HCT116 (cell line): ENCODE measurements at regions not wholly inside any gene's neighbourhood (a gene's known extent, or its start where the extent isn't known, plus 50 kb on each side); places are given as distances from the start of the nearest gene placed in this dataset.

Experiments
- ATAC-seq: fragments of 200-7000 bp; cut with Tn5 transposase; 2 replicates; pipeline ENCODE4 v1.9.1; 2020; ENCODE audit warnings: mild to moderate bottlenecking, moderate library complexity
- BruUV-seq: library from RNA; stranded (reverse); fragments of 400-500 nt; replicated peaks from 2 replicates; lab custom pipeline; 2021; lab: Mats Ljungman, UMichigan
- CTCF ChIA-PET: fragments of 300-600 bp; sonication (Branson Sonifier 250); formaldehyde crosslinking; loops from one replicate; lab custom pipeline; 2021; ENCODE audit warnings: antibody characterized with exemption; lab: Charles Lee
- POLR2A ChIA-PET: fragments of 300-600, 350-600 bp; sonication (Branson Sonifier 250); formaldehyde crosslinking; loops from one replicate; lab custom pipeline; 2021; ENCODE audit warnings: antibody characterized with exemption; lab: Charles Lee
- RAD21 ChIA-PET, 2 experiments: fragments of 300-600 bp; sonication (Branson Sonifier 250); formaldehyde crosslinking; loops; one replicate each; lab custom pipeline; 2023; ENCODE audit warnings: low total read pairs in 2 of 2; ENCODE audit not compliant: uncharacterized antibody in 2 of 2, unreplicated experiment in 2 of 2, low non-redundant PET in 1 of 2; lab: Charles Lee
- DNase-seq: peaks from one replicate; pipeline ENCODE4 v3.0.0-alpha.2; 2010; ENCODE audit warnings: low read depth, low spot score
- H2AFZ ChIP-seq: fragments of 200-600 bp; shearing (Covaris generic), sonication (generic); 2 replicates; pipeline ENCODE4 v1.6.1; 2017; ENCODE audit warnings: low read depth, mixed run types, mixed read lengths, antibody characterized with exemption, low read length; ENCODE audit not compliant: poor library complexity, severe bottlenecking
- H3K27ac ChIP-seq: 2 replicates; pipeline ENCODE4 v1.5.1; 2012; ENCODE audit warnings: low read depth, low read length
- H3K27me3 ChIP-seq: fragments of 200-600 bp; sonication (generic); 2 replicates; pipeline ENCODE4 v1.6.1; 2016; ENCODE audit warnings: mixed run types, low read length, mixed read lengths; ENCODE audit not compliant: insufficient read depth
- H3K36me3 ChIP-seq, 2 experiments: fragments of 200-500 bp in 1 of 2; fragments of 200-600 bp in 1 of 2; sonication (Bioruptor generic) in 1 of 2; sonication (generic) in 1 of 2; 2 replicates each; pipeline versions ENCODE4 v1.5.1 to v1.6.1; 2014 to 2016; ENCODE audit warnings: low read length in 2 of 2, inconsistent platforms in 1 of 2, mixed read lengths in 1 of 2, mixed run types in 1 of 2; ENCODE audit not compliant: insufficient read depth in 2 of 2, control insufficient read depth in 1 of 2
- H3K4me1 ChIP-seq, 2 experiments: fragments of 200-600 bp in 1 of 2; sonication (generic) in 1 of 2; 2 replicates each; pipeline versions ENCODE4 v1.5.1 to v1.6.1; 2012 to 2017; ENCODE audit warnings: low read length in 2 of 2, inconsistent platforms in 1 of 2, mild to moderate bottlenecking in 1 of 2, mixed read lengths in 1 of 2, mixed run types in 1 of 2, moderate library complexity in 1 of 2; ENCODE audit not compliant: insufficient read depth in 2 of 2, control insufficient read depth in 1 of 2
- H3K4me2 ChIP-seq: fragments of 200-600 bp; sonication (generic); 2 replicates; pipeline ENCODE4 v1.6.1; 2017; ENCODE audit warnings: mixed run types, low read length, mixed read lengths
- H3K4me3 ChIP-seq, 2 experiments: fragments of 200-600 bp in 1 of 2; sonication (generic) in 1 of 2; replicated peaks in 1 of 2; 2 replicates each; pipeline ENCODE4 v1.5.1; 2011 to 2016; ENCODE audit warnings: low read length in 2 of 2, control low read depth in 1 of 2, low read depth in 1 of 2, mild to moderate bottlenecking in 1 of 2, mixed read lengths in 1 of 2, mixed run types in 1 of 2
- H3K79me2 ChIP-seq: fragments of 200-600 bp; sonication (generic); 2 replicates; pipeline ENCODE4 v1.6.1; 2017; ENCODE audit warnings: mild to moderate bottlenecking, mixed run types, low read length, moderate library complexity, mixed read lengths; ENCODE audit not compliant: insufficient read depth
- H3K9ac ChIP-seq: fragments of 200-600 bp; sonication (generic); 2 replicates; pipeline ENCODE4 v1.6.1; 2016; ENCODE audit warnings: low read length, mixed read lengths
- H3K9me2 ChIP-seq: fragments of 200-600 bp; sonication (generic), shearing (Covaris generic); 2 replicates; pipeline ENCODE4 v1.6.1; 2017; ENCODE audit warnings: mixed run types, mild to moderate bottlenecking, moderate library complexity; ENCODE audit not compliant: insufficient read depth
- H3K9me3 ChIP-seq, 2 experiments: fragments of 200-500 bp in 1 of 2; fragments of 200-600 bp in 1 of 2; sonication (Bioruptor generic) in 1 of 2; sonication (generic) in 1 of 2; 2 replicates each; pipeline ENCODE4 v1.6.1; 2014 to 2017; ENCODE audit warnings: low read length in 2 of 2, mixed read lengths in 2 of 2, inconsistent platforms in 1 of 2, low read depth in 1 of 2, mild to moderate bottlenecking in 1 of 2, mixed run types in 1 of 2, moderate library complexity in 1 of 2; ENCODE audit not compliant: control insufficient read depth in 1 of 2, insufficient read depth in 1 of 2
- H4K20me1 ChIP-seq: fragments of 200-600 bp; sonication (generic), shearing (Covaris generic); 2 replicates; pipeline ENCODE4 v1.6.1; 2017; ENCODE audit warnings: mixed run types, mild to moderate bottlenecking, moderate library complexity; ENCODE audit not compliant: insufficient read depth
- EGR1 ChIP-seq: IDR thresholded peaks from 2 replicates; pipeline ENCODE4 v1.6.1; 2012; ENCODE audit warnings: low read depth
- EZH2phosphoT487 ChIP-seq: fragments of 200-600 bp; IDR thresholded peaks from 2 replicates; pipeline ENCODE4 v1.6.1; 2018; ENCODE audit warnings: antibody characterized with exemption, borderline replicate concordance
- FOSL1 ChIP-seq: IDR thresholded peaks from 2 replicates; pipeline ENCODE4 v1.6.1; 2012; ENCODE audit warnings: low read depth
- MAX ChIP-seq: IDR thresholded peaks from 2 replicates; pipeline ENCODE4 v1.6.1; 2012
- POLR2A ChIP-seq: IDR thresholded peaks from 2 replicates; pipeline ENCODE4 v1.7.0; 2011; ENCODE audit warnings: borderline replicate concordance; ENCODE audit not compliant: insufficient read depth, insufficient read length; ENCODE audit errors: extremely low read depth
- RAD21 ChIP-seq: IDR thresholded peaks from 2 replicates; pipeline ENCODE4 v1.6.1; 2012; ENCODE audit warnings: low read depth, mild to moderate bottlenecking
- SIN3A ChIP-seq: IDR thresholded peaks from 2 replicates; pipeline ENCODE4 v1.6.1; 2012; ENCODE audit warnings: low read depth
- SP1 ChIP-seq: IDR thresholded peaks from 2 replicates; pipeline ENCODE4 v1.6.1; 2012; ENCODE audit warnings: low read depth
- SRF ChIP-seq: IDR thresholded peaks from 2 replicates; pipeline ENCODE4 v1.6.1; 2012; ENCODE audit warnings: low read depth
- TCF7L2 ChIP-seq: IDR thresholded peaks from 2 replicates; pipeline ENCODE4 v1.7.0; 2011; ENCODE audit warnings: borderline replicate concordance, inconsistent platforms; ENCODE audit not compliant: insufficient read depth, insufficient read length; ENCODE audit errors: extremely low read depth
- YY1 ChIP-seq: IDR thresholded peaks from 2 replicates; pipeline ENCODE4 v1.6.1; 2011; ENCODE audit warnings: low read length, low read depth, moderate library complexity, mild to moderate bottlenecking; ENCODE audit not compliant: insufficient replicate concordance; ENCODE audit errors: extremely low read depth
- ZFX ChIP-seq: fragments of 450-650 bp; IDR thresholded peaks from 2 replicates; pipeline ENCODE4 v1.6.1; 2017
- ZNF274 ChIP-seq: fragments of 200-500 bp; sonication (Bioruptor generic); IDR thresholded peaks from 2 replicates; pipeline ENCODE4 v1.6.1; 2014; ENCODE audit warnings: mild to moderate bottlenecking, low read depth, low read length, inconsistent platforms
- intact Hi-C: fragments of 100-400 bp; cut with micrococcal nuclease; formaldehyde crosslinking; loops from 2 replicates; pipeline ENCODE4 v1.10.0; 2022
- TF ChIP-seq, protein P1 (sequence below): IDR thresholded peaks from 2 replicates; pipeline ENCODE4 v1.6.1; 2012
- TF ChIP-seq, protein P2 (sequence below): IDR thresholded peaks from 2 replicates; pipeline ENCODE4 v1.6.1; 2012; ENCODE audit warnings: low read depth
- TF ChIP-seq, protein P3 (sequence below), 3 experiments: fragments of 200-600 bp in 1 of 3; sonication (generic) in 1 of 3; IDR thresholded peaks in 2 of 3; conservative IDR thresholded peaks in 1 of 3; 2 replicates each; pipeline ENCODE4 v1.5.1; 2012 to 2017; ENCODE audit warnings: low read depth in 2 of 3, low read length in 2 of 3, antibody characterized with exemption in 1 of 3, borderline replicate concordance in 1 of 3, control low read depth in 1 of 3, mild to moderate bottlenecking in 1 of 3, mixed read lengths in 1 of 3, mixed run types in 1 of 3, moderate library complexity in 1 of 3; ENCODE audit not compliant: insufficient read depth in 1 of 3

GRCh38 chr7:11946794-11947193, 114.8 kb upstream of the THSD7A start:
- no peak for ATAC-seq
- Histone ChIP-seq H3K27ac (no peak overlapping the region), H3K79me2 (no peaks in the 10 kb centered on the region), H2AFZ (no peak overlapping the region), H3K27me3 (no peaks in the 10 kb centered on the region), H3K4me1 (no peaks in the 10 kb centered on the region), H3K9me2 (no peaks in the 10 kb centered on the region), H3K9me3 (no peaks in the 10 kb centered on the region), H4K20me1 (no peaks in the 10 kb centered on the region), H3K9ac (no peak overlapping the region), H3K36me3 (no peaks in the 10 kb centered on the region), H3K4me2 (no peak overlapping the region), H3K4me3 (no peak overlapping the region)
- POLR2A ChIA-PET, result no interaction called here
- no peak for DNase-seq
- TF ChIP-seq, protein P1, sequence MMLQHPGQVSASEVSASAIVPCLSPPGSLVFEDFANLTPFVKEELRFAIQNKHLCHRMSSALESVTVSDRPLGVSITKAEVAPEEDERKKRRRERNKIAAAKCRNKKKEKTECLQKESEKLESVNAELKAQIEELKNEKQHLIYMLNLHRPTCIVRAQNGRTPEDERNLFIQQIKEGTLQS, result no peak
- TF ChIP-seq ZNF274, result no peak
- CTCF ChIA-PET, result no interaction called here
- intact Hi-C loops, result no loop called here
- no TSS peak for BruUV-seq
- RAD21 ChIA-PET, result no interaction called here

GRCh38 chr7:11950281-11950680, 118.3 kb upstream of the THSD7A start:
- no peaks in the 10 kb centered on the region for H4K20me1 ChIP-seq
- BruUV-seq, result no TSS peak
- ATAC-seq (no peak), DNase-seq (no peak)
- CTCF ChIA-PET, result no interaction called here
- peaks cover 3% of the 10 kb centered on the region; the same call in 1 of the 2 replicates for H3K9me2 ChIP-seq
- H2AFZ ChIP-seq, result no peak overlapping the region
- H3K4me1 ChIP-seq, result no peaks in the 10 kb centered on the region
- intact Hi-C loops, result no loop called here
- H3K27ac ChIP-seq, result no peak overlapping the region
- no peak overlapping the region for H3K4me3 ChIP-seq
- no peak overlapping the region for H3K9ac ChIP-seq
- H3K79me2 ChIP-seq, result no peaks in the 10 kb centered on the region
- no peak overlapping the region for H3K4me2 ChIP-seq
- H3K9me3 ChIP-seq, result no peaks in the 10 kb centered on the region
- RAD21 ChIA-PET, result no interaction called here
- H3K36me3 ChIP-seq, result no peaks in the 10 kb centered on the region
- no peaks in the 10 kb centered on the region for H3K27me3 ChIP-seq
- POLR2A ChIA-PET, result no interaction called here
- TF ChIP-seq, protein P2, sequence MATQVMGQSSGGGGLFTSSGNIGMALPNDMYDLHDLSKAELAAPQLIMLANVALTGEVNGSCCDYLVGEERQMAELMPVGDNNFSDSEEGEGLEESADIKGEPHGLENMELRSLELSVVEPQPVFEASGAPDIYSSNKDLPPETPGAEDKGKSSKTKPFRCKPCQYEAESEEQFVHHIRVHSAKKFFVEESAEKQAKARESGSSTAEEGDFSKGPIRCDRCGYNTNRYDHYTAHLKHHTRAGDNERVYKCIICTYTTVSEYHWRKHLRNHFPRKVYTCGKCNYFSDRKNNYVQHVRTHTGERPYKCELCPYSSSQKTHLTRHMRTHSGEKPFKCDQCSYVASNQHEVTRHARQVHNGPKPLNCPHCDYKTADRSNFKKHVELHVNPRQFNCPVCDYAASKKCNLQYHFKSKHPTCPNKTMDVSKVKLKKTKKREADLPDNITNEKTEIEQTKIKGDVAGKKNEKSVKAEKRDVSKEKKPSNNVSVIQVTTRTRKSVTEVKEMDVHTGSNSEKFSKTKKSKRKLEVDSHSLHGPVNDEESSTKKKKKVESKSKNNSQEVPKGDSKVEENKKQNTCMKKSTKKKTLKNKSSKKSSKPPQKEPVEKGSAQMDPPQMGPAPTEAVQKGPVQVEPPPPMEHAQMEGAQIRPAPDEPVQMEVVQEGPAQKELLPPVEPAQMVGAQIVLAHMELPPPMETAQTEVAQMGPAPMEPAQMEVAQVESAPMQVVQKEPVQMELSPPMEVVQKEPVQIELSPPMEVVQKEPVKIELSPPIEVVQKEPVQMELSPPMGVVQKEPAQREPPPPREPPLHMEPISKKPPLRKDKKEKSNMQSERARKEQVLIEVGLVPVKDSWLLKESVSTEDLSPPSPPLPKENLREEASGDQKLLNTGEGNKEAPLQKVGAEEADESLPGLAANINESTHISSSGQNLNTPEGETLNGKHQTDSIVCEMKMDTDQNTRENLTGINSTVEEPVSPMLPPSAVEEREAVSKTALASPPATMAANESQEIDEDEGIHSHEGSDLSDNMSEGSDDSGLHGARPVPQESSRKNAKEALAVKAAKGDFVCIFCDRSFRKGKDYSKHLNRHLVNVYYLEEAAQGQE, result no peak
- TF ChIP-seq RAD21 (no peak), SRF (no peak), ZNF274 (no peak), TCF7L2 (no peak), FOSL1 (no peak), YY1 (no peak), SP1 (no peak), EGR1 (no peak), MAX (no peak), ZFX (no peak), POLR2A (no peak), SIN3A (no peak), EZH2phosphoT487 (no peak)
- TF ChIP-seq, protein P1, result no peak
- TF ChIP-seq, protein P3, sequence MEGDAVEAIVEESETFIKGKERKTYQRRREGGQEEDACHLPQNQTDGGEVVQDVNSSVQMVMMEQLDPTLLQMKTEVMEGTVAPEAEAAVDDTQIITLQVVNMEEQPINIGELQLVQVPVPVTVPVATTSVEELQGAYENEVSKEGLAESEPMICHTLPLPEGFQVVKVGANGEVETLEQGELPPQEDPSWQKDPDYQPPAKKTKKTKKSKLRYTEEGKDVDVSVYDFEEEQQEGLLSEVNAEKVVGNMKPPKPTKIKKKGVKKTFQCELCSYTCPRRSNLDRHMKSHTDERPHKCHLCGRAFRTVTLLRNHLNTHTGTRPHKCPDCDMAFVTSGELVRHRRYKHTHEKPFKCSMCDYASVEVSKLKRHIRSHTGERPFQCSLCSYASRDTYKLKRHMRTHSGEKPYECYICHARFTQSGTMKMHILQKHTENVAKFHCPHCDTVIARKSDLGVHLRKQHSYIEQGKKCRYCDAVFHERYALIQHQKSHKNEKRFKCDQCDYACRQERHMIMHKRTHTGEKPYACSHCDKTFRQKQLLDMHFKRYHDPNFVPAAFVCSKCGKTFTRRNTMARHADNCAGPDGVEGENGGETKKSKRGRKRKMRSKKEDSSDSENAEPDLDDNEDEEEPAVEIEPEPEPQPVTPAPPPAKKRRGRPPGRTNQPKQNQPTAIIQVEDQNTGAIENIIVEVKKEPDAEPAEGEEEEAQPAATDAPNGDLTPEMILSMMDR (IDR thresholded peaks at IDR 0.05 in 2 of 3, conservative IDR thresholded peaks at IDR 0.05 in 1 of 3; ENCODE audit: borderline replicate concordance in 1 of 3, insufficient read depth in 1 of 3, low read depth in 2 of 3, low read length in 2 of 3), result no peak
